NB4 (cell line): ENCODE measurements at regions not wholly inside any gene's neighbourhood (a gene's known extent, or its start where the extent isn't known, plus 50 kb on each side); places are given as distances from the start of the nearest gene placed in this dataset.

ENCODE experiments used
- DNase-seq: peaks from one replicate; pipeline ENCODE4 v3.0.0; 2010; ENCODE audit warnings: low read depth
- H3K4me3 ChIP-seq: one replicate; pipeline ENCODE4 v1.5.1; 2011; ENCODE audit warnings: mild to moderate bottlenecking, low read depth, low read length, moderate library complexity
- MYC ChIP-seq: IDR thresholded peaks from 2 replicates; pipeline ENCODE4 v1.6.1; 2011; ENCODE audit warnings: low read depth, low read length
- POLR2A ChIP-seq: IDR thresholded peaks from 2 replicates; pipeline ENCODE4 v1.6.1; 2011; ENCODE audit warnings: mild to moderate bottlenecking; ENCODE audit not compliant: insufficient read length; ENCODE audit errors: extremely low read depth
- TF ChIP-seq, protein P1 (sequence below): IDR thresholded peaks from one replicate; pipeline ENCODE4 v1.5.1; 2012; ENCODE audit warnings: low read depth, low read length
- TF ChIP-seq, protein P2 (sequence below): IDR thresholded peaks from 2 replicates; pipeline ENCODE4 v1.6.1; 2011; ENCODE audit warnings: low read depth, low read length

DNA sequence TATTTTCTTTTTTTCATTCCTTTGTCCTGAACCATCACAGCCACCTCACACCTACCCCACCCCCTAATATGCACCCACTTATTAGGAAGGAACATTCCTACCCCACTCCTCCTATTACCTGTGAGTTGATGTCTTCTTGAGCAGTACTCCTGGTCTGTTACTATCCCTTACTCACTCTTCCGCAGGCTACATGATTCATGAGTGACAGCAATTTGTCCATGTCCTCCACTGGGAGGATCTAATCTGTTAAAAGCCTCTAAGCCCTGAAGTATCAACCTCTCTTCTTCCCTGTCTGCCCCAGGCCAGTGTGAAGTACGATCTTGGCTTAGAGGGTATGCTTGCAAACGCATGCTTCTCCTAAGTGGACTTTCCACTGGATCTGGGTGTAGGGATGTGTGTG is 75.6 kb upstream of the RFX8 start:
- H3K4me3 ChIP-seq = no peak overlapping the region
- DNase-seq = no peak
- TF ChIP-seq MYC (no peak), POLR2A (no peak)
- TF ChIP-seq, protein P1, sequence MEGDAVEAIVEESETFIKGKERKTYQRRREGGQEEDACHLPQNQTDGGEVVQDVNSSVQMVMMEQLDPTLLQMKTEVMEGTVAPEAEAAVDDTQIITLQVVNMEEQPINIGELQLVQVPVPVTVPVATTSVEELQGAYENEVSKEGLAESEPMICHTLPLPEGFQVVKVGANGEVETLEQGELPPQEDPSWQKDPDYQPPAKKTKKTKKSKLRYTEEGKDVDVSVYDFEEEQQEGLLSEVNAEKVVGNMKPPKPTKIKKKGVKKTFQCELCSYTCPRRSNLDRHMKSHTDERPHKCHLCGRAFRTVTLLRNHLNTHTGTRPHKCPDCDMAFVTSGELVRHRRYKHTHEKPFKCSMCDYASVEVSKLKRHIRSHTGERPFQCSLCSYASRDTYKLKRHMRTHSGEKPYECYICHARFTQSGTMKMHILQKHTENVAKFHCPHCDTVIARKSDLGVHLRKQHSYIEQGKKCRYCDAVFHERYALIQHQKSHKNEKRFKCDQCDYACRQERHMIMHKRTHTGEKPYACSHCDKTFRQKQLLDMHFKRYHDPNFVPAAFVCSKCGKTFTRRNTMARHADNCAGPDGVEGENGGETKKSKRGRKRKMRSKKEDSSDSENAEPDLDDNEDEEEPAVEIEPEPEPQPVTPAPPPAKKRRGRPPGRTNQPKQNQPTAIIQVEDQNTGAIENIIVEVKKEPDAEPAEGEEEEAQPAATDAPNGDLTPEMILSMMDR = no peak
- TF ChIP-seq, protein P2, sequence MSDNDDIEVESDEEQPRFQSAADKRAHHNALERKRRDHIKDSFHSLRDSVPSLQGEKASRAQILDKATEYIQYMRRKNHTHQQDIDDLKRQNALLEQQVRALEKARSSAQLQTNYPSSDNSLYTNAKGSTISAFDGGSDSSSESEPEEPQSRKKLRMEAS = no peak

DNA sequence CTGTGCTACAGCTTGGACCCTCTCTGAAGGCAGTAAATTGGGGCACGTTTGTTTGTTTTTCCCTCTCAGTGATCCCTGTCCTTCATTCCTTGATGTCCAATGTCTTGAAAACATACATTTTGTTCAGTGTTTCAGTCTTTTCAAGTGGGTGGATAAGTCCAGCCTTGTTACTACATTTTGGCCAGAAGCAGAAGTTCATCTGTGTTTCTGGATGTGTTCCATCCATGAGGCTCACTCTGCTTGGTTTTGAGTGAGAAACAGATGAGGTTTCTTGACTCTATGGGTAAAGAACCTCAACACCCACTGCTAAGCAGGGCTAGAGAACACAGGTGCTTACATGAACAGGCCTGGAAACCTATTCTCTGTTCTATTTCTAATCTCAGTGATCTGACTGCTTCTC is 74.5 kb upstream of the RFX8 start:
- no peak overlapping the region for H3K4me3 ChIP-seq
- no peak for DNase-seq
- TF ChIP-seq POLR2A (no peak), MYC (no peak)
- TF ChIP-seq, protein P2 = no peak
- TF ChIP-seq, protein P1 = no peak

DNA sequence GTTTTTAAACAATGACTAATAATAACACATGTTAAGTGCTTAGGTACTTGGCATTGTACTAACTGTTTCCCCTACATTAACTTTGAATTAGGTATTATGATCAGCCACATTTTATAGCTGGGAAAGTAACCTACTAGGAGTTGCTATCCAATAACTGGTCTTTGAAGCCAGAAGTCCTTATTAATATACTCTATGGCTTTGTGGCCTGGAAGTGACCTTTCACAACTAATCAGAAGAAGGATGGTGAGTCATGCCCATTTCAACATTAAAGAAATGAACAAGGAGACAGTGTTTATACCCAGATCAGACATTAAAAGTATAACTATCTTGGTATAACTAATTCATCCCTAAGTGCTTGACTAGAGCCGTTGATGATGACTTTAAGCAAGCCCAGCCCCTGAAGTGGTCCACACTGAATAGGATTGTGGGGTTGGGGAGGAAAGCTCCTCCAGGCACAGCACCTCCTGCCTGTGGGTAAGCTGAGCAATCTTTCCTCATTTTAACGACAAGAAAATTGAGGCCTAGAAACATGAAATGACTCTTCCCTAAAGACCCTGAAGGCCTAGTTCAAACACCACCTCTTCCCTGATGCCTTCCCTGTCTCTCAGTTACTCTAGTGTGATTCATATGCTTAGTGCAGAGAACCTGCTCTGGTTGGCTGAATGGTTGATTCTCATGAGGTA is 71.6 kb upstream of the RFX8 start:
- no peak overlapping the region for H3K4me3 ChIP-seq
- TF ChIP-seq MYC = no peak
- TF ChIP-seq, protein P1 = no peak
- TF ChIP-seq, protein P2 = no peak
- TF ChIP-seq POLR2A = no peak

DNA sequence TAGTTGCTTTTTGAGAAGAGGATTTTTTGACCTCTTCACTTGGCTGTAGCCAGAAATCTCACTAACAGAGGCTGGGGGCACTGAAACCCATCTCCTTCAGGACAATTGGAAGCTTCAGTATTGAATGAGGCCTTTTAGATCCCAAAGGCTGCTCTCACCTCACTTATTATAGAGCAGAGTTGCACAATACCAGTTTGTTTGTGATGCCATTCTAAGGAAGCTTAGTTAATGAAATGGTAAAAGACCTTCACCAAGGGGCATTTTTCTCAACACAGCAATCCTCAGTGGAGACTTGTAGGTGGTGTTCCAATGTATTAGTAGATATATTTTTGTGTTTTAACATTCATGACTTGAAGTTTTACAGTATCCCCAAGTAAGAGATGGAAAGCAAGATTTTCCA is 71.0 kb upstream of the RFX8 start:
- no peak overlapping the region for H3K4me3 ChIP-seq
- TF ChIP-seq, protein P2 = no peak
- TF ChIP-seq POLR2A (no peak), MYC (no peak)
- TF ChIP-seq, protein P1 = no peak
- peak; percentile 40 for DNase-seq

More for the DNA sequence above, 71.6 kb upstream of the RFX8 start:
- peak; percentile 80 for DNase-seq

DNA sequence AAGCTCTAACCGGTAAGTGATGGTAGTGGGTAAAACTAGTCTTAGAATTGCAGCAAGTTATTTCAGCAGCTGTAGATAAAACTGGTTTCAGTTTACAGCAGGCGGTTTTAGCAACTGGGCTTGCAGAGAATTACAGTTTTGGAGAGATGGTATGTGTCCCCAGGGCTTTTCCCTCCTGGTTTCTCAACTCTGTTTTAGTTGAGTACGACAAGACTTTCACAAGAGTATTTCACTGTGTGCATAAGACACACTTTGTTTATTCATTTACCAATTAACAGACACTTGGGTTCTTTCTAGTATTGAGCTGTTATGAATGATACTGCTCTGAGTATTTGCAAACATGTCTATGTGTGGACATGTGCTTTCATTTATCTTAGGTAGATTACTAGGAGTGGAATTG is 65.6 kb upstream of the RFX8 start:
- TF ChIP-seq MYC = no peak
- TF ChIP-seq, protein P2 = no peak
- TF ChIP-seq, protein P1 = no peak
- no peak for TF ChIP-seq POLR2A
- DNase-seq = peak; percentile 96
- H3K4me3 ChIP-seq = peak overlapping the region; percentile 30
